Activated CD4-positive, alpha-beta T cell treated with anti-CD3 and anti-CD28 coated beads, Interleukin-2, amount 10 ng/mL, durations not matched to agents 7 days and 5 days (primary cell): ENCODE measurements at regions not wholly inside any gene's neighbourhood (a gene's known extent, or its start where the extent isn't known, plus 50 kb on each side); places are given as distances from the start of the nearest gene placed in this dataset.

Experiments used
- CTCF ChIA-PET: fragments of 350-600 bp; sonication (Branson Sonifier 250); formaldehyde crosslinking; loops from one replicate; lab custom pipeline; 2021; ENCODE audit warnings: antibody characterized with exemption; lab: Charles Lee
- POLR2A ChIA-PET: fragments of 350-600 bp; sonication (Branson Sonifier 250); formaldehyde crosslinking; loops from one replicate; lab custom pipeline; 2021; ENCODE audit warnings: antibody characterized with exemption; lab: Charles Lee
- DNase-seq: peaks from one replicate; pipeline ENCODE4 v3.0.0-alpha.2; 2020
- H3K27ac Mint-ChIP-seq: one replicate; pipeline ENCODE4 v1.8.0; 2021; ENCODE audit warnings: mild to moderate bottlenecking, moderate library complexity, mixed read lengths
- H3K27me3 Mint-ChIP-seq: one replicate; pipeline ENCODE4 v1.8.0; 2021; ENCODE audit warnings: mixed read lengths
- H3K36me3 Mint-ChIP-seq: one replicate; pipeline ENCODE4 v1.8.0; 2021; ENCODE audit warnings: low read depth, mixed read lengths
- H3K4me1 Mint-ChIP-seq: one replicate; pipeline ENCODE4 v1.8.0; 2021; ENCODE audit warnings: mixed read lengths
- H3K4me3 Mint-ChIP-seq: one replicate; pipeline ENCODE4 v1.8.0; 2021; ENCODE audit warnings: mild to moderate bottlenecking, moderate library complexity, mixed read lengths
- H3K9me3 Mint-ChIP-seq: one replicate; pipeline ENCODE4 v1.8.0; 2021; ENCODE audit warnings: mixed read lengths

DNA sequence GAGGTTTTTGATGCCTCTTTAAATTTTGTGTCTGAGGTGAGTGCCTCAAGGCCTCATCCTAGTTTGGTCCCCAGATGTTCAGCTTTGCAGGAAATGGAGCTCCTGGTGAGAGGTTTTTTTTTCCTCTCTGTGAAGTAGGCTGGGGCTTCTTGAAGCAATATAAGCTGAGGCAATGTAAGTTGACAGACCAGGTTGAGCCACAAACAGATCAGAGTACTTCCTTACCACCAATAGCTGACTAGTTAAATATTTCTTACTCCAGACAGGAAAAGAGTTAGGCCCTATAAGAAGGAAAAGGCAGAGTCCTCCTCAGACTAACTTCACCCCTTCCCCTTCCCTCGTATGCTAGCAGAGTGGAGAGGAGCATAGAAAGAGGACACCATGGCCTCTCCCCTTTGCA, 341.0 kb downstream of the LMO4 start:
- no peak overlapping the region for H3K27ac Mint-ChIP-seq
- ChIA-PET CTCF (no interaction called here), POLR2A (no interaction called here)
- H3K36me3 Mint-ChIP-seq: no peaks in the 10 kb centered on the region
- no peaks in the 10 kb centered on the region for H3K27me3 Mint-ChIP-seq
- H3K4me1 Mint-ChIP-seq: no peaks in the 10 kb centered on the region
- H3K9me3 Mint-ChIP-seq: no peaks in the 10 kb centered on the region
- no peak for DNase-seq
- H3K4me3 Mint-ChIP-seq: no peak overlapping the region

- H3K27ac Mint-ChIP-seq: no peak overlapping the region
- ChIA-PET CTCF (no interaction called here), POLR2A (no interaction called here)
- no peak for DNase-seq
- no peaks in the 10 kb centered on the region for H3K27me3 Mint-ChIP-seq
- H3K36me3 Mint-ChIP-seq: no peaks in the 10 kb centered on the region
- H3K4me1 Mint-ChIP-seq: no peaks in the 10 kb centered on the region
- no peak overlapping the region for H3K4me3 Mint-ChIP-seq
- H3K9me3 Mint-ChIP-seq: no peaks in the 10 kb centered on the region
These were observed 344.6 kb downstream of the LMO4 start for GRCh38 chr1:87673309-87673708.

- POLR2A ChIA-PET: no interaction called here
- H3K4me1 Mint-ChIP-seq: no peaks in the 10 kb centered on the region
- H3K9me3 Mint-ChIP-seq: no peaks in the 10 kb centered on the region
- CTCF ChIA-PET: no interaction called here
- H3K27me3 Mint-ChIP-seq: no peaks in the 10 kb centered on the region
- H3K4me3 Mint-ChIP-seq: no peak overlapping the region
- no peaks in the 10 kb centered on the region for H3K36me3 Mint-ChIP-seq
- no peak overlapping the region for H3K27ac Mint-ChIP-seq
- no peak for DNase-seq
These were observed 345.1 kb downstream of the LMO4 start for GRCh38 chr1:87673748-87674147.

GRCh38 chr1:87674791-87675190, 346.1 kb downstream of the LMO4 start:
- CTCF ChIA-PET: interaction anchor here (0.6 kb wide), 1 partner anchor 238 kb away, joined by 5 read pairs; no protein-coding TSS in a partner anchor
- H3K36me3 Mint-ChIP-seq: no peaks in the 10 kb centered on the region
- POLR2A ChIA-PET: no interaction called here
- DNase-seq: no peak
- no peaks in the 10 kb centered on the region for H3K9me3 Mint-ChIP-seq
- H3K4me1 Mint-ChIP-seq: no peaks in the 10 kb centered on the region
- H3K4me3 Mint-ChIP-seq: no peak overlapping the region
- H3K27me3 Mint-ChIP-seq: no peaks in the 10 kb centered on the region
- H3K27ac Mint-ChIP-seq: no peak overlapping the region

- no peak for DNase-seq
- Mint-ChIP-seq H3K9me3 (no peaks in the 10 kb centered on the region), H3K4me3 (no peak overlapping the region), H3K27ac (no peak overlapping the region), H3K4me1 (no peaks in the 10 kb centered on the region), H3K36me3 (no peaks in the 10 kb centered on the region), H3K27me3 (no peaks in the 10 kb centered on the region)
- CTCF ChIA-PET: no interaction called here
- POLR2A ChIA-PET: no interaction called here
These were observed 349.6 kb downstream of the LMO4 start for GRCh38 chr1:87678266-87678665.

- ChIA-PET CTCF (no interaction called here), POLR2A (no interaction called here)
- Mint-ChIP-seq H3K4me3 (no peak overlapping the region), H3K27me3 (no peaks in the 10 kb centered on the region), H3K27ac (no peak overlapping the region), H3K9me3 (no peaks in the 10 kb centered on the region), H3K4me1 (no peaks in the 10 kb centered on the region), H3K36me3 (no peaks in the 10 kb centered on the region)
- DNase-seq: no peak
These were observed 353.9 kb downstream of the LMO4 start for GRCh38 chr1:87682565-87682964.

- DNase-seq: no peak
- no peaks in the 10 kb centered on the region for H3K36me3 Mint-ChIP-seq
- no peak overlapping the region for H3K27ac Mint-ChIP-seq
- no peaks in the 10 kb centered on the region for H3K4me1 Mint-ChIP-seq
- CTCF ChIA-PET: no interaction called here
- no peaks in the 10 kb centered on the region for H3K9me3 Mint-ChIP-seq
- no peaks in the 10 kb centered on the region for H3K27me3 Mint-ChIP-seq
- H3K4me3 Mint-ChIP-seq: no peak overlapping the region
- POLR2A ChIA-PET: no interaction called here
These were observed 354.7 kb downstream of the LMO4 start for GRCh38 chr1:87683196-87683956.

DNA sequence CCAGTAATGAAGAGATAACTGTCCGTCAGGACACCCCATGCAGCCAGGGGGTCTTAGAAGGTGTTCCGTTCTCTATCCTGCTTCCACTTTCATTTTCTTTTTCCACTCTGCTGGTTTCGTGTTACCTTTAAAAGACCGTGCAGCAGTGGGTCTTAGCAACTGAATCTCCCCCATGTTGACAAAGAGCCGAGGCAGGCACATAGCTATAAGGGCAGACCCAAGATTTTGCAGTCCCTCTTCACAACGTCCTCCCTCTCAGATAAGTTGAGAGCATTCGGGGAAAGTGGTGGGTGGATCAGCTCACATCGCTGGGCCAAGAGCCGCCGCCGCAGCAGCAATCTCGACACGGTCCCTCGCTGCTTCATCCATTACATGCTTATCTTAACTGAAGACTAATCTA, 355.5 kb downstream of the LMO4 start:
- no peaks in the 10 kb centered on the region for H3K27me3 Mint-ChIP-seq
- no peaks in the 10 kb centered on the region for H3K4me1 Mint-ChIP-seq
- CTCF ChIA-PET: no interaction called here
- no peaks in the 10 kb centered on the region for H3K36me3 Mint-ChIP-seq
- H3K27ac Mint-ChIP-seq: peak overlapping the region; percentile 16
- POLR2A ChIA-PET: no interaction called here
- H3K9me3 Mint-ChIP-seq: no peaks in the 10 kb centered on the region
- no peak for DNase-seq
- H3K4me3 Mint-ChIP-seq: peak overlapping the region; percentile 45

GRCh38 chr1:87684713-87685205, 356.1 kb downstream of the LMO4 start:
- Mint-ChIP-seq H3K4me1 (no peaks in the 10 kb centered on the region), H3K36me3 (no peaks in the 10 kb centered on the region), H3K4me3 (peak overlapping the region; percentile 45), H3K27ac (peak overlapping the region; percentile 16), H3K27me3 (no peaks in the 10 kb centered on the region), H3K9me3 (no peaks in the 10 kb centered on the region)
- ChIA-PET POLR2A (no interaction called here), CTCF (no interaction called here)
- DNase-seq: no peak

- Mint-ChIP-seq H3K4me3 (no peak overlapping the region), H3K27ac (no peak overlapping the region), H3K4me1 (no peaks in the 10 kb centered on the region), H3K27me3 (no peaks in the 10 kb centered on the region), H3K9me3 (no peaks in the 10 kb centered on the region), H3K36me3 (no peaks in the 10 kb centered on the region)
- no peak for DNase-seq
- ChIA-PET CTCF (no interaction called here), POLR2A (no interaction called here)
These were observed 356.8 kb downstream of the LMO4 start for GRCh38 chr1:87685311-87686135.

DNA sequence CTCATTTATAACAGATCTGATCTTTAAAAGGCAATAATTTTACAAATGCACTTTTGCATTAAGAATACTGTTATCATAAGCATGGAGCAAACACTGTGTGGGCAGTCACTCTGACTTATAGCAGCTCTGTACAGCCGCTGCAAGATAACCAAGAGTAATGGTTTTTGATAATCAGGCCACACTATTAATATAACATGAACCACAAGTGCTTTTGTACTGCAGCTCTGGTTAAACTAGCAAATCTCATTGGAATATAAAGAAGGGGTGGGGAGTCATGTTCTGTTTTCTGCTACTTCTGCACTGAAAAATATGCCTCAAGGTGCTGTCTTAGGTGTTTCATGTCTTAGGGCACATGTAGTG, 357.4 kb downstream of the LMO4 start:
- ChIA-PET POLR2A (no interaction called here), CTCF (no interaction called here)
- H3K36me3 Mint-ChIP-seq: no peaks in the 10 kb centered on the region
- H3K4me3 Mint-ChIP-seq: no peak overlapping the region
- peaks cover 3% of the 10 kb centered on the region for H3K27me3 Mint-ChIP-seq
- DNase-seq: no peak
- H3K27ac Mint-ChIP-seq: no peak overlapping the region
- H3K4me1 Mint-ChIP-seq: no peaks in the 10 kb centered on the region
- H3K9me3 Mint-ChIP-seq: no peaks in the 10 kb centered on the region

- Mint-ChIP-seq H3K4me1 (no peaks in the 10 kb centered on the region), H3K27ac (no peak overlapping the region), H3K4me3 (no peak overlapping the region), H3K36me3 (no peaks in the 10 kb centered on the region), H3K27me3 (peaks cover 3% of the 10 kb centered on the region), H3K9me3 (no peaks in the 10 kb centered on the region)
- ChIA-PET POLR2A (no interaction called here), CTCF (no interaction called here)
- no peak for DNase-seq
These were observed 358.0 kb downstream of the LMO4 start for GRCh38 chr1:87686671-87687070.

- H3K4me1 Mint-ChIP-seq: no peaks in the 10 kb centered on the region
- H3K4me3 Mint-ChIP-seq: no peak overlapping the region
- ChIA-PET POLR2A (no interaction called here), CTCF (interaction anchor here (0.6 kb wide), 1 partner anchor 396 kb away, joined by 4 read pairs; no protein-coding TSS in a partner anchor)
- peaks cover 6% of the 10 kb centered on the region for H3K27me3 Mint-ChIP-seq
- H3K36me3 Mint-ChIP-seq: no peaks in the 10 kb centered on the region
- H3K9me3 Mint-ChIP-seq: no peaks in the 10 kb centered on the region
- no peak for DNase-seq
- H3K27ac Mint-ChIP-seq: no peak overlapping the region
These were observed 359.5 kb downstream of the LMO4 start for GRCh38 chr1:87688136-87688535.
